IMR-90 (cell line): ENCODE measurements at regions not wholly inside any gene's neighbourhood (a gene's known extent, or its start where the extent isn't known, plus 50 kb on each side); places are given as distances from the start of the nearest gene placed in this dataset.

Experiments
- ATAC-seq: fragments of 200-7000 bp; cut with Tn5 transposase; 2 replicates; pipeline ENCODE4 v1.9.1; 2020; ENCODE audit warnings: low read depth, mild to moderate bottlenecking, moderate library complexity
- BruUV-seq: library from RNA; stranded (reverse); fragments of 400-500 nt; replicated peaks from 2 replicates; lab custom pipeline; 2021; lab: Mats Ljungman, UMichigan
- CTCF ChIA-PET: fragments of 300-600 bp; formaldehyde crosslinking; extraction: SDS; loops from one replicate; lab custom pipeline; 2021; ENCODE audit warnings: antibody characterized with exemption; lab: Yijun Ruan, JAX
- POLR2A ChIA-PET: fragments of 300-600 bp; sonication (Branson Sonifier 250); formaldehyde crosslinking; loops from one replicate; lab custom pipeline; 2022; ENCODE audit warnings: antibody characterized with exemption; ENCODE audit not compliant: unreplicated experiment; lab: Charles Lee
- DNase-seq: peaks from one replicate; pipeline ENCODE4 v3.0.0; 2013
- H2AFZ ChIP-seq: replicated peaks from 2 replicates; pipeline ENCODE3; 2013; ENCODE audit warnings: low read length, mild to moderate bottlenecking; ENCODE audit not compliant: poor library complexity
- H2AK5ac ChIP-seq: 2 replicates; pipeline ENCODE4 v1.6.1; 2013; ENCODE audit warnings: low read depth, low read length, inconsistent platforms
- H2AK9ac ChIP-seq: replicated peaks from 2 replicates; pipeline ENCODE3; 2013; ENCODE audit warnings: mild to moderate bottlenecking, low read depth, low read length, moderate library complexity; ENCODE audit not compliant: poor library complexity
- H2BK120ac ChIP-seq: 2 replicates; pipeline ENCODE4 v1.6.1; 2013; ENCODE audit warnings: low read depth, low read length, inconsistent platforms
- H2BK15ac ChIP-seq: 3 replicates; pipeline ENCODE4 v1.6.1; 2013; ENCODE audit warnings: low read depth, low read length, inconsistent platforms
- H2BK20ac ChIP-seq: 2 replicates; pipeline ENCODE4 v1.6.1; 2013; ENCODE audit warnings: low read depth, mild to moderate bottlenecking, inconsistent platforms, low read length, moderate library complexity
- H2BK5ac ChIP-seq: 2 replicates; pipeline ENCODE4 v1.6.1; 2013; ENCODE audit warnings: mild to moderate bottlenecking, low read depth, low read length, inconsistent platforms; ENCODE audit not compliant: poor library complexity, severe bottlenecking
- H3K14ac ChIP-seq: replicated peaks from 2 replicates; pipeline ENCODE4 v1.6.1; 2013; ENCODE audit warnings: low read depth, low read length, inconsistent platforms
- H3K18ac ChIP-seq: 2 replicates; pipeline ENCODE4 v1.6.1; 2013; ENCODE audit warnings: low read depth, low read length, control low read depth
- H3K23ac ChIP-seq: 2 replicates; pipeline ENCODE4 v1.6.1; 2013; ENCODE audit warnings: low read depth, low read length, inconsistent platforms
- H3K27ac ChIP-seq: 2 replicates; pipeline ENCODE4 v1.5.1; 2013; ENCODE audit warnings: mild to moderate bottlenecking, control low read depth, low read length; ENCODE audit not compliant: insufficient read depth
- H3K27me3 ChIP-seq: 2 replicates; pipeline ENCODE4 v1.6.1; 2013; ENCODE audit warnings: low read length; ENCODE audit not compliant: control insufficient read depth, insufficient read depth
- H3K36me3 ChIP-seq: 2 replicates; pipeline ENCODE4 v1.6.1; 2013; ENCODE audit warnings: low read length, mixed read lengths; ENCODE audit not compliant: control insufficient read depth, insufficient read depth
- H3K4ac ChIP-seq: 2 replicates; pipeline ENCODE4 v1.6.1; 2013; ENCODE audit warnings: low read depth, low read length, inconsistent platforms
- H3K4me1 ChIP-seq: 2 replicates; pipeline ENCODE4 v1.6.1; 2013; ENCODE audit warnings: low read length, mixed read lengths; ENCODE audit not compliant: control insufficient read depth, insufficient read depth
- H3K4me2 ChIP-seq: 2 replicates; pipeline ENCODE4 v1.6.1; 2013; ENCODE audit warnings: low read depth, mild to moderate bottlenecking, control low read depth, low read length, moderate library complexity
- H3K4me3 ChIP-seq: 2 replicates; pipeline ENCODE4 v1.5.1; 2013; ENCODE audit warnings: low read depth, mild to moderate bottlenecking, control low read depth, low read length, moderate library complexity; ENCODE audit not compliant: insufficient read depth
- H3K56ac ChIP-seq: 2 replicates; pipeline ENCODE4 v1.6.1; 2013; ENCODE audit warnings: low read length, inconsistent platforms; ENCODE audit not compliant: insufficient read depth; ENCODE audit errors: extremely low read depth
- H3K79me1 ChIP-seq, 2 experiments: 2 replicates each; pipeline ENCODE4 v1.6.1; 2013; ENCODE audit warnings: low read length in 2 of 2, inconsistent platforms in 1 of 2, low read depth in 1 of 2
- H3K9ac ChIP-seq: 2 replicates; pipeline ENCODE4 v1.6.1; 2013; ENCODE audit warnings: low read depth, low read length, control low read depth
- H3K9me1 ChIP-seq: 2 replicates; pipeline ENCODE4 v1.6.1; 2013; ENCODE audit warnings: low read length, inconsistent platforms; ENCODE audit not compliant: insufficient read depth
- H3K9me3 ChIP-seq: 2 replicates; pipeline ENCODE4 v1.6.1; 2013; ENCODE audit warnings: low read length; ENCODE audit not compliant: control insufficient read depth, insufficient read depth
- H4K20me1 ChIP-seq: 2 replicates; pipeline ENCODE4 v1.6.1; 2013; ENCODE audit warnings: low read length, inconsistent platforms; ENCODE audit not compliant: insufficient read depth
- H4K5ac ChIP-seq: 2 replicates; pipeline ENCODE4 v1.6.1; 2013; ENCODE audit warnings: mild to moderate bottlenecking, low read depth, low read length, control low read depth
- H4K8ac ChIP-seq, 2 experiments: 2 replicates each; pipeline ENCODE4 v1.6.1; 2013; ENCODE audit warnings: low read depth in 2 of 2, low read length in 2 of 2, control low read depth in 1 of 2, inconsistent platforms in 1 of 2
- H4K91ac ChIP-seq: 2 replicates; pipeline ENCODE4 v1.6.1; 2013; ENCODE audit warnings: low read depth, low read length, inconsistent platforms; ENCODE audit not compliant: insufficient read depth
- BHLHE40 ChIP-seq: fragments of 150-350 bp; IDR thresholded peaks from 2 replicates; pipeline ENCODE4 v1.6.1; 2016; ENCODE audit warnings: mild to moderate bottlenecking, low read depth, low read length
- CEBPB ChIP-seq: IDR thresholded peaks from 2 replicates; pipeline ENCODE4 v1.6.1; 2012; ENCODE audit warnings: low read depth, low read length, improper control_type of control experiment
- CHD1 ChIP-seq: IDR thresholded peaks from 2 replicates; pipeline ENCODE4 v1.6.1; 2012; ENCODE audit warnings: low read depth, low read length, improper control_type of control experiment
- NFE2L2 ChIP-seq: fragments of 150-350 bp; IDR thresholded peaks from 2 replicates; pipeline ENCODE4 v1.6.1; 2016; ENCODE audit warnings: low read depth, mild to moderate bottlenecking, low read length
- RAD21 ChIP-seq: IDR thresholded peaks from 2 replicates; pipeline ENCODE4 v1.6.1; 2012; ENCODE audit warnings: low read length, improper control_type of control experiment
- RCOR1 ChIP-seq: IDR thresholded peaks from 2 replicates; pipeline ENCODE4 v1.6.1; 2012; ENCODE audit warnings: mild to moderate bottlenecking, low read length, improper control_type of control experiment; ENCODE audit not compliant: insufficient replicate concordance
- WGBS, 2 experiments: methylation state at CpG; one replicate each; pipeline versions ENCODE4 v1.1.5 to v1.1.7; 2013; ENCODE audit warnings: missing lambda C conversion rate in 2 of 2; ENCODE audit not compliant: insufficient read length in 1 of 2; ENCODE audit errors: extremely low coverage in 2 of 2; 5-methylcytosine and 5-hydroxymethylcytosine counted together
- dilution Hi-C: fragments of 300-500 bp; cut with HindIII; formaldehyde crosslinking; loops from one replicate; pipeline ENCODE4 v1.14.3; 2018; ENCODE audit warnings: low sequenced_read_pairs; ENCODE audit not compliant: unreplicated experiment
- in situ Hi-C: fragments of 300-500 bp; cut with MboI; formaldehyde crosslinking; loops from 3 replicates; pipeline ENCODE4 v1.14.3; 2019; ENCODE audit warnings: low sequenced_read_pairs, inconsistent platforms, mixed read lengths
- intact Hi-C: fragments of 100-400 bp; cut with micrococcal nuclease; formaldehyde crosslinking; loops from 2 replicates; pipeline ENCODE4 v1.10.0; 2022

GRCh38 chr4:176453658-176454057 lies 133.9 kb downstream of the SPCS3 start:
- H3K4me2 ChIP-seq = no peak overlapping the region
- DNase-seq = no peak
- H3K4ac ChIP-seq = no peak overlapping the region
- no peak for TF ChIP-seq RCOR1
- no peak for TF ChIP-seq NFE2L2
- no peak for TF ChIP-seq RAD21
- TF ChIP-seq CEBPB = no peak
- no peak for TF ChIP-seq BHLHE40
- TF ChIP-seq CHD1 = no peak
- no peaks in the 10 kb centered on the region for H3K4me1 ChIP-seq
- no peak overlapping the region for H2BK120ac ChIP-seq
- no peak overlapping the region for H3K23ac ChIP-seq
- no peaks in the 10 kb centered on the region for H4K20me1 ChIP-seq
- no peak overlapping the region for H4K8ac ChIP-seq
- H3K36me3 ChIP-seq = no peaks in the 10 kb centered on the region
- H4K5ac ChIP-seq = no peak overlapping the region
- in situ Hi-C loops = no loop called here
- intact Hi-C loops = no loop called here
- no peak overlapping the region for H2BK5ac ChIP-seq
- H3K9me3 ChIP-seq = no peaks in the 10 kb centered on the region
- no TSS peak for BruUV-seq
- no peak overlapping the region for H2AK9ac ChIP-seq
- ChIA-PET POLR2A (no interaction called here), CTCF (no interaction called here)
- no peak for ATAC-seq
- H3K18ac ChIP-seq = no peak overlapping the region
- H2AK5ac ChIP-seq = no peak overlapping the region
- H2BK15ac ChIP-seq = no peak overlapping the region
- no peak overlapping the region for H3K4me3 ChIP-seq
- WGBS, 2 experiments = no CpG with 5 or more reads among the region's 2 CpGs
- H3K14ac ChIP-seq = no peak overlapping the region
- no peaks in the 10 kb centered on the region for H3K9me1 ChIP-seq
- no peak overlapping the region for H3K9ac ChIP-seq
- no peaks in the 10 kb centered on the region for H3K79me1 ChIP-seq
- dilution Hi-C loops = no loop called here
- no peak overlapping the region for H2AFZ ChIP-seq
- no peak overlapping the region for H3K56ac ChIP-seq
- no peak overlapping the region for H3K27ac ChIP-seq
- no peaks in the 10 kb centered on the region for H3K27me3 ChIP-seq
- no peak overlapping the region for H2BK20ac ChIP-seq
- H4K91ac ChIP-seq = no peak overlapping the region
